ENCODE measurements at regions not wholly inside any gene's neighbourhood (a gene's known extent, or its start where the extent isn't known, plus 50 kb on each side); places are given as distances from the start of the nearest gene placed in this dataset.

DNA sequence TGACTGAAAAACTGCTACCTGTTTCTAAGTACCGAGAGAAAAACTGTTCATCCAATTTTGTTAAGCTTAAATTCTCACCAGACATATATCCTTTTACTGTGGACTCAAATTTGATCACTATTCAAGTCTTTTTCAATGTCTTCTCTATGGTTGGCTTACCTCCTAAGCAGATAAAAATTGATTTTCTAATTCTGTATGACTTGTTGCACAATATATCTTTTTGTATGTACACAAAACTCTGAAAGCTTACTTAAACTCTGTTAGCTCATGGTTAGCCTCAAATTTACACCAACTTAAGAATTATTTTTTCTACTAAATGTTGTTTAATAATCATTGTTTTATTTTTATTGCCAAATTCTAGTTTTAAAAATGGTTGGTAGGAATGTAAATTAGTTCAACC lies 715.4 kb downstream of the LTN1 start:
- TF ChIP-seq L3MBTL2 (conservative IDR thresholded peaks at IDR 0.05) (no peak), SUZ12 (IDR thresholded peaks at IDR 0.05) (no peak), FOXK2 (IDR thresholded peaks at IDR 0.05) (no peak), FOXA1 (IDR thresholded peaks at IDR 0.05) (no peak), LEF1 (IDR thresholded peaks at IDR 0.05; ENCODE audit: borderline replicate concordance) (no peak), BHLHE40 (IDR thresholded peaks at IDR 0.05; ENCODE audit: borderline replicate concordance) (no peak), ZNF384 (IDR thresholded peaks at IDR 0.05) (no peak)

All from HEK293T (cell line).